MCF 10A (cell line): ENCODE measurements at regions not wholly inside any gene's neighbourhood (a gene's known extent, or its start where the extent isn't known, plus 50 kb on each side); places are given as distances from the start of the nearest gene placed in this dataset.
A peak's percentile ranks its signal among the peaks of the same experiment; 100 is the strongest.
"Not testable (repeated sequence)": the region's sequence is repeated elsewhere in the genome, so short reads cannot be mapped to it uniquely, and the experiment has no call there.

Source experiments
- BruUV-seq: library from RNA; stranded (reverse); fragments of 400-500 nt; replicated peaks from 2 replicates; lab custom pipeline; 2021; lab: Mats Ljungman, UMichigan
- CTCF ChIA-PET: fragments of 300-600 bp; sonication (Branson Sonifier 250); formaldehyde crosslinking; extraction: SDS; loops from one replicate; lab custom pipeline; 2021; ENCODE audit warnings: antibody characterized with exemption, inconsistent platforms; lab: Yijun Ruan, JAX
- POLR2A ChIA-PET: fragments of 300-600, 350-650 bp; sonication (Branson Sonifier 250); formaldehyde crosslinking; extraction: SDS; loops from one replicate; lab custom pipeline; 2020; ENCODE audit warnings: antibody characterized with exemption, inconsistent platforms; lab: Yijun Ruan, JAX
- DNase-seq: peaks from one replicate; pipeline ENCODE4 v3.0.0-alpha.2; 2018; ENCODE audit not compliant: unreplicated experiment
- H3K27ac Mint-ChIP-seq: one replicate; pipeline ENCODE4 v1.8.0; 2022; ENCODE audit warnings: mild to moderate bottlenecking, low read depth, mixed read lengths; ENCODE audit not compliant: unreplicated experiment
- H3K27me3 Mint-ChIP-seq: one replicate; pipeline ENCODE4 v1.8.0; 2022; ENCODE audit warnings: mixed read lengths; ENCODE audit not compliant: insufficient read depth, unreplicated experiment
- H3K36me3 Mint-ChIP-seq: one replicate; pipeline ENCODE4 v1.8.0; 2022; ENCODE audit warnings: mild to moderate bottlenecking, moderate library complexity, mixed read lengths; ENCODE audit not compliant: insufficient read depth, unreplicated experiment
- H3K4me1 Mint-ChIP-seq: one replicate; pipeline ENCODE4 v1.8.0; 2022; ENCODE audit warnings: mixed read lengths; ENCODE audit not compliant: insufficient read depth, unreplicated experiment
- H3K4me3 Mint-ChIP-seq: one replicate; pipeline ENCODE4 v1.8.0; 2022; ENCODE audit warnings: mild to moderate bottlenecking, moderate library complexity, mixed read lengths; ENCODE audit not compliant: unreplicated experiment
- H3K9me3 Mint-ChIP-seq: one replicate; pipeline ENCODE4 v1.8.0; 2022; ENCODE audit warnings: mixed read lengths; ENCODE audit not compliant: unreplicated experiment
- intact Hi-C: fragments of 100-400 bp; cut with micrococcal nuclease; formaldehyde crosslinking; loops from 2 replicates; pipeline ENCODE4 v1.14.1; 2022
- TF ChIP-seq, protein P1 (sequence below): fragments of 200-600 bp; IDR thresholded peaks from one replicate; pipeline ENCODE4 v1.8.0; 2022; ENCODE audit warnings: antibody characterized with exemption, mild to moderate bottlenecking; ENCODE audit not compliant: unreplicated experiment

DNA sequence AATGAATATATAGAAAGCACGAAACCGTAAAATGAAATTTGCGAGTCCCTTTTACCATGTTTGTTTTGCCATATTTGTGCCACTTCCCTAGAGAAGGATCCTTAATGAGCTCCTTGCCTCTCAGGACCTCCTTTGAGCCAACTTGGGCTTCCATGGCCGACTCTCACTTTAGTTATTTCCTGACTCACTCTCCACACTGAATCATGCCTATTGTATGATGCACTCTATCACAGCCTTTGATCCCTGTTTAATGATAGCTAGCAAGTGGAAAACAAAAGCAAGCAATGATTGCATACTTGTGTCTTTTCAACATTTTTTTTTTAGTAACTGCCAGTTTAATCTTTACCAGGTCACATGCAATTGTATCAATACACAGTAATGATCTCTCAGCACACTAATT, 153.2 kb downstream of the CCER1 start:
- Mint-ChIP-seq H3K27ac (no peak overlapping the region), H3K27me3 (no peaks in the 10 kb centered on the region), H3K4me1 (no peaks in the 10 kb centered on the region), H3K9me3 (no peaks in the 10 kb centered on the region), H3K4me3 (no peak overlapping the region), H3K36me3 (no peaks in the 10 kb centered on the region)
- peak; percentile 6 for DNase-seq
- TF ChIP-seq, protein P1, sequence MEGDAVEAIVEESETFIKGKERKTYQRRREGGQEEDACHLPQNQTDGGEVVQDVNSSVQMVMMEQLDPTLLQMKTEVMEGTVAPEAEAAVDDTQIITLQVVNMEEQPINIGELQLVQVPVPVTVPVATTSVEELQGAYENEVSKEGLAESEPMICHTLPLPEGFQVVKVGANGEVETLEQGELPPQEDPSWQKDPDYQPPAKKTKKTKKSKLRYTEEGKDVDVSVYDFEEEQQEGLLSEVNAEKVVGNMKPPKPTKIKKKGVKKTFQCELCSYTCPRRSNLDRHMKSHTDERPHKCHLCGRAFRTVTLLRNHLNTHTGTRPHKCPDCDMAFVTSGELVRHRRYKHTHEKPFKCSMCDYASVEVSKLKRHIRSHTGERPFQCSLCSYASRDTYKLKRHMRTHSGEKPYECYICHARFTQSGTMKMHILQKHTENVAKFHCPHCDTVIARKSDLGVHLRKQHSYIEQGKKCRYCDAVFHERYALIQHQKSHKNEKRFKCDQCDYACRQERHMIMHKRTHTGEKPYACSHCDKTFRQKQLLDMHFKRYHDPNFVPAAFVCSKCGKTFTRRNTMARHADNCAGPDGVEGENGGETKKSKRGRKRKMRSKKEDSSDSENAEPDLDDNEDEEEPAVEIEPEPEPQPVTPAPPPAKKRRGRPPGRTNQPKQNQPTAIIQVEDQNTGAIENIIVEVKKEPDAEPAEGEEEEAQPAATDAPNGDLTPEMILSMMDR = no peak
- intact Hi-C loops = no loop called here
- ChIA-PET CTCF (interaction anchor here (1.0 kb wide), 1 partner anchor 11 kb away, joined by 3 read pairs; no protein-coding TSS in a partner anchor), POLR2A (no interaction called here)
- BruUV-seq = no TSS peak

DNA sequence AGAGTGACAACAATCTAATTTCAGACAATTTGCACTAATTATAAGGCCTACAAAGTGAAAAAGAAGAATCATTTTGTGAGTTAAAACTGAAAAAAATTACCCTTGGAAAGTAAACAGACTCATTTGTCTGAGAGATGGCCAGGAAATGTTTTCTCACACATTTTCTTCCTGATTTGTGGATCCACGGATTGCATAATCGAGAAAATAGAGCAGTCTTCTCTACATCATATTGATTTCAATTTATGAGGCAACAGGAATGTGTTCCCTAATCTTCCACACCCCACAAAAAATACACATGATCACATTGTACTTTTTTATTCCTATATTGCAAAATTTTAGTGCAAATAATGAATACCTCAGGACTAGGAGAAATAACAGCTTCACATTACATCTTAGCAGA, 160.8 kb downstream of the CCER1 start:
- H3K4me3 Mint-ChIP-seq = no peak overlapping the region
- H3K4me1 Mint-ChIP-seq = no peaks in the 10 kb centered on the region
- no TSS peak for BruUV-seq
- TF ChIP-seq, protein P1 = no peak
- no peaks in the 10 kb centered on the region for H3K27me3 Mint-ChIP-seq
- ChIA-PET POLR2A (interaction anchor here (0.6 kb wide), 1 partner anchor 341 kb away, joined by 3 read pairs; no protein-coding TSS in a partner anchor), CTCF (no interaction called here)
- intact Hi-C loops = no loop called here
- H3K27ac Mint-ChIP-seq = no peak overlapping the region
- no peaks in the 10 kb centered on the region for H3K36me3 Mint-ChIP-seq
- no peaks in the 10 kb centered on the region for H3K9me3 Mint-ChIP-seq
- DNase-seq = no peak

DNA sequence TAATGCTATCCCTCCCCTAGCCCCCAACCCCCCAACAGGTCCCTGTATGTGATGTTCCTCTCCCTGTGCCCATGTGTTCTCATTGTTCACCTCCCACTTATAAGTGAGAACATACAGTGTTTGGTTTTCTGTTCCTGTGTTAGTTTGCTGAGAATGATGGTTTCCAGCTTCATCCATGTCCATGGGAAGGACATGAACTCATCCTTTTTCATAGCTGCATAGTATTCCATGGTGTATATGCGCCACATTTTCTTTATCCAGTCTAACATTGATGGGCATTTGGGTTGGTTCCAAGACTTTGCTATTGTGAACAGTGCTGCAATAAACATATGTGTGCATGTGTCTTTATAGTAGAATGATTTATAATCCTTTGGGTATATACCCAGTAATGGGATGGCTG, 162.3 kb downstream of the CCER1 start:
- H3K9me3 Mint-ChIP-seq, intact Hi-C loops: not testable (repeated sequence)

GRCh38 chr12:90791445-90791844, 163.5 kb downstream of the CCER1 start:
- no peak overlapping the region for H3K4me3 Mint-ChIP-seq
- ChIA-PET CTCF (interaction anchor here (0.5 to 0.7 kb wide), 2 partner anchors 10 to 1291 kb away, joined by 3 read pairs; no protein-coding TSS in a partner anchor), POLR2A (no interaction called here)
- H3K36me3 Mint-ChIP-seq = no peaks in the 10 kb centered on the region
- DNase-seq = no peak
- intact Hi-C loops = no loop called here
- TF ChIP-seq, protein P1 = no peak
- no TSS peak for BruUV-seq
- H3K27me3 Mint-ChIP-seq = no peaks in the 10 kb centered on the region
- H3K27ac Mint-ChIP-seq = no peak overlapping the region
- no peaks in the 10 kb centered on the region for H3K4me1 Mint-ChIP-seq
- no peaks in the 10 kb centered on the region for H3K9me3 Mint-ChIP-seq

More for the DNA sequence above, 162.3 kb downstream of the CCER1 start:
- BruUV-seq, H3K4me1 Mint-ChIP-seq, H3K27me3 Mint-ChIP-seq, H3K36me3 Mint-ChIP-seq, H3K27ac Mint-ChIP-seq, DNase-seq, H3K4me3 Mint-ChIP-seq, CTCF ChIA-PET, POLR2A ChIA-PET: not testable (repeated sequence)

DNA sequence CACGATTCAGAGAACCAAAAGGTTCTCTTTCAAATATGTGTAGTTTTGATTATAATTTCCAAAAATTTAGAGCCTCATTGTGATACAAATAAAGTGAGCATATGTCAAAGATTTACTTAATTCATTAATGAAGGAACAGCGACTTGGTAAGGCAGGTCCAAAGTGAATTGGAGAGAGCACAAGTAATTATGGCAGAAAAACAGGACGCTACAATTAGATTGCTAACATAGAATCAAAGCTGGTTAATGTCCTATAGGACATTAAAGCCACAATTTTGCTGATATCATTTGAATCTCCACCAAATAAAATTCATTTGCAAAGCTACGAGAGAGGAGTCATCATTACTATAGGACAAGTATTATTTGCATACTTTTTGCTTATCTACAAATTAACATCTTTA, 164.2 kb downstream of the CCER1 start:
- Mint-ChIP-seq H3K9me3 (no peaks in the 10 kb centered on the region), H3K36me3 (no peaks in the 10 kb centered on the region), H3K27ac (no peak overlapping the region), H3K4me3 (no peak overlapping the region), H3K4me1 (no peaks in the 10 kb centered on the region), H3K27me3 (no peaks in the 10 kb centered on the region)
- TF ChIP-seq, protein P1 = no peak
- ChIA-PET CTCF (interaction anchor here (0.5 to 0.7 kb wide), 2 partner anchors 11 to 1290 kb away, joined by 3 read pairs; no protein-coding TSS in a partner anchor), POLR2A (no interaction called here)
- intact Hi-C loops = no loop called here
- no peak for DNase-seq
- BruUV-seq = no TSS peak
